Upper lobe of left lung (tissue), 6 donors: ENCODE measurements at regions not wholly inside any gene's neighbourhood (a gene's known extent, or its start where the extent isn't known, plus 50 kb on each side); places are given as distances from the start of the nearest gene placed in this dataset.

Experiments
- ATAC-seq, 2 donors: fragments of 200-7000 bp; cut with Tn5 transposase; one replicate each; pipeline ENCODE4 v1.9.1; 2022; ENCODE audit warnings: mild to moderate bottlenecking in 2 of 2, moderate library complexity in 2 of 2; ENCODE audit not compliant: low FRiP score in 2 of 2
- DNase-seq, 2 donors: peaks; one replicate each; pipeline ENCODE4 v3.0.0-alpha.2; 2019 to 2020
- H3K27ac ChIP-seq, 4 donors: fragments of 200-600 bp; sonication (generic); one replicate each; pipeline ENCODE4 v1.5.1; 2016 to 2019
- H3K27me3 ChIP-seq, 4 donors: fragments of 200-600 bp; sonication (generic); one replicate each; pipeline ENCODE4 v1.5.1; 2017 to 2019
- H3K36me3 ChIP-seq, 4 donors: fragments of 200-600 bp; sonication (generic); one replicate each; pipeline ENCODE4 v1.5.1; 2016 to 2019
- H3K4me1 ChIP-seq, 4 donors: fragments of 200-600 bp; sonication (generic); one replicate each; pipeline ENCODE4 v1.5.1; 2018 to 2019
- H3K4me3 ChIP-seq, 4 donors: fragments of 200-600 bp; sonication (generic); one replicate each; pipeline ENCODE4 v1.5.1; 2017 to 2019; ENCODE audit warnings: mild to moderate bottlenecking in 2 of 4, moderate library complexity in 1 of 4
- H3K9me3 ChIP-seq, 4 donors: fragments of 200-600 bp; sonication (generic); one replicate each; pipeline ENCODE4 v1.5.1; 2018 to 2019
- CTCF ChIP-seq, 6 experiments: fragments of 450-650 bp in 4 of 6; fragments of 200-600 bp in 2 of 6; sonication (generic) in 2 of 6; IDR thresholded peaks; one replicate each; pipeline ENCODE4 v1.5.1; 2016 to 2019; ENCODE audit warnings: antibody characterized with exemption in 6 of 6
- EP300 ChIP-seq, 4 donors: sonication (generic); formaldehyde crosslinking; IDR thresholded peaks; one replicate each; pipeline ENCODE4 v1.5.1; 2017; ENCODE audit warnings: antibody characterized with exemption in 4 of 4, control low read depth in 2 of 4
- POLR2A ChIP-seq, 4 donors: fragments of 450-650 bp; IDR thresholded peaks; one replicate each; pipeline ENCODE4 v1.5.1; 2016 to 2017; ENCODE audit warnings: antibody characterized with exemption in 4 of 4, mild to moderate bottlenecking in 2 of 4
- POLR2AphosphoS5 ChIP-seq, 2 donors: sonication (generic); formaldehyde crosslinking; IDR thresholded peaks; one replicate each; pipeline ENCODE4 v1.5.1; 2017; ENCODE audit warnings: antibody characterized with exemption in 2 of 2
- WGBS, 2 donors: methylation state at CpG; one replicate each; pipeline ENCODE4 v1.1.5; 2017 to 2018; 5-methylcytosine and 5-hydroxymethylcytosine counted together
- donor health status: DM: no; HTN: no; CAD: no; lungs with moderate emphysema.
- donor health status: DM: no; HTN: yes; CAD: no; lungs with severe emphysema.

GRCh38 chr2:57798346-57798745 is 248.3 kb upstream of the VRK2 start:
- no peak for TF ChIP-seq POLR2AphosphoS5 (IDR thresholded peaks at IDR 0.05)
- no peak for TF ChIP-seq CTCF (IDR thresholded peaks at IDR 0.05)
- TF ChIP-seq EP300 (IDR thresholded peaks at IDR 0.05) = no peak
- TF ChIP-seq POLR2A (IDR thresholded peaks at IDR 0.05) = no peak
- H3K27ac ChIP-seq = no peak overlapping the region
- no peaks in the 10 kb centered on the region for H3K4me1 ChIP-seq
- H3K36me3 ChIP-seq = no peaks in the 10 kb centered on the region
- H3K4me3 ChIP-seq = no peak overlapping the region
- H3K9me3 ChIP-seq = no peaks in the 10 kb centered on the region
- ATAC-seq (no peak), DNase-seq (no peak)
- no peaks in the 10 kb centered on the region for H3K27me3 ChIP-seq

- ATAC-seq (no peak), DNase-seq (peak in 1 of 2 donors; percentile 22)
- Histone ChIP-seq H3K9me3 (no peaks in the 10 kb centered on the region), H3K4me1 (no peaks in the 10 kb centered on the region), H3K27me3 (no peaks in the 10 kb centered on the region), H3K36me3 (no peaks in the 10 kb centered on the region), H3K4me3 (no peak overlapping the region), H3K27ac (no peak overlapping the region)
- TF ChIP-seq EP300 (IDR thresholded peaks at IDR 0.05) (no peak), POLR2AphosphoS5 (IDR thresholded peaks at IDR 0.05) (no peak), CTCF (IDR thresholded peaks at IDR 0.05) (no peak), POLR2A (IDR thresholded peaks at IDR 0.05) (no peak)
- WGBS, 2 donors = 91 to 92% methylated on average over 14 of the region's 14 CpGs
Measured at GRCh38 chr2:57802243-57802642, 244.4 kb upstream of the VRK2 start.

- H3K4me1 ChIP-seq = no peaks in the 10 kb centered on the region
- no peak for DNase-seq
- 74 to 77% methylated on average over 2 of the region's 2 CpGs for WGBS, 2 donors
Measured at GRCh38 chr2:57804971-57805370, 241.6 kb upstream of the VRK2 start.

GRCh38 chr2:57806449-57806968 is 240.1 kb upstream of the VRK2 start:
- no peaks in the 10 kb centered on the region for H3K9me3 ChIP-seq
- no peak overlapping the region for H3K4me3 ChIP-seq
- TF ChIP-seq EP300 (IDR thresholded peaks at IDR 0.05) = no peak
- TF ChIP-seq POLR2AphosphoS5 (IDR thresholded peaks at IDR 0.05) = no peak
- no peak for TF ChIP-seq POLR2A (IDR thresholded peaks at IDR 0.05)
- no peak for TF ChIP-seq CTCF (IDR thresholded peaks at IDR 0.05)
- H3K27me3 ChIP-seq = no peaks in the 10 kb centered on the region
- WGBS, 2 donors = 86 to 93% methylated on average over 1 of the region's 1 CpG
- DNase-seq (no peak), ATAC-seq (no peak)
- no peak overlapping the region for H3K27ac ChIP-seq
- H3K4me1 ChIP-seq = no peaks in the 10 kb centered on the region
- H3K36me3 ChIP-seq = no peaks in the 10 kb centered on the region

More at GRCh38 chr2:57804971-57805370, 241.6 kb upstream of the VRK2 start:
- no peak overlapping the region for H3K27ac ChIP-seq
- no peaks in the 10 kb centered on the region for H3K27me3 ChIP-seq
- ATAC-seq = no peak
- H3K36me3 ChIP-seq = no peaks in the 10 kb centered on the region
- TF ChIP-seq EP300 (IDR thresholded peaks at IDR 0.05) (no peak), CTCF (IDR thresholded peaks at IDR 0.05) (no peak), POLR2AphosphoS5 (IDR thresholded peaks at IDR 0.05) (no peak), POLR2A (IDR thresholded peaks at IDR 0.05) (no peak)
- no peaks in the 10 kb centered on the region for H3K9me3 ChIP-seq
- H3K4me3 ChIP-seq = no peak overlapping the region

- Histone ChIP-seq H3K36me3 (no peaks in the 10 kb centered on the region), H3K27ac (no peak overlapping the region), H3K4me1 (no peaks in the 10 kb centered on the region), H3K9me3 (no peaks in the 10 kb centered on the region), H3K27me3 (no peaks in the 10 kb centered on the region), H3K4me3 (no peak overlapping the region)
- TF ChIP-seq POLR2A (IDR thresholded peaks at IDR 0.05) (no peak), POLR2AphosphoS5 (IDR thresholded peaks at IDR 0.05) (no peak)
- ATAC-seq = no peak
- DNase-seq = no peak
Measured at GRCh38 chr2:57809230-57809629, 237.4 kb upstream of the VRK2 start.
